Dermis blood vessel endothelial cell (primary cell): ENCODE measurements at regions not wholly inside any gene's neighbourhood (a gene's known extent, or its start where the extent isn't known, plus 50 kb on each side); places are given as distances from the start of the nearest gene placed in this dataset.
"Not testable (repeated sequence)": the region's sequence is repeated elsewhere in the genome, so short reads cannot be mapped to it uniquely, and the experiment has no call there.

Source experiments
- DNase-seq: peaks from one replicate; pipeline ENCODE4 v3.0.0; 2010

DNA sequence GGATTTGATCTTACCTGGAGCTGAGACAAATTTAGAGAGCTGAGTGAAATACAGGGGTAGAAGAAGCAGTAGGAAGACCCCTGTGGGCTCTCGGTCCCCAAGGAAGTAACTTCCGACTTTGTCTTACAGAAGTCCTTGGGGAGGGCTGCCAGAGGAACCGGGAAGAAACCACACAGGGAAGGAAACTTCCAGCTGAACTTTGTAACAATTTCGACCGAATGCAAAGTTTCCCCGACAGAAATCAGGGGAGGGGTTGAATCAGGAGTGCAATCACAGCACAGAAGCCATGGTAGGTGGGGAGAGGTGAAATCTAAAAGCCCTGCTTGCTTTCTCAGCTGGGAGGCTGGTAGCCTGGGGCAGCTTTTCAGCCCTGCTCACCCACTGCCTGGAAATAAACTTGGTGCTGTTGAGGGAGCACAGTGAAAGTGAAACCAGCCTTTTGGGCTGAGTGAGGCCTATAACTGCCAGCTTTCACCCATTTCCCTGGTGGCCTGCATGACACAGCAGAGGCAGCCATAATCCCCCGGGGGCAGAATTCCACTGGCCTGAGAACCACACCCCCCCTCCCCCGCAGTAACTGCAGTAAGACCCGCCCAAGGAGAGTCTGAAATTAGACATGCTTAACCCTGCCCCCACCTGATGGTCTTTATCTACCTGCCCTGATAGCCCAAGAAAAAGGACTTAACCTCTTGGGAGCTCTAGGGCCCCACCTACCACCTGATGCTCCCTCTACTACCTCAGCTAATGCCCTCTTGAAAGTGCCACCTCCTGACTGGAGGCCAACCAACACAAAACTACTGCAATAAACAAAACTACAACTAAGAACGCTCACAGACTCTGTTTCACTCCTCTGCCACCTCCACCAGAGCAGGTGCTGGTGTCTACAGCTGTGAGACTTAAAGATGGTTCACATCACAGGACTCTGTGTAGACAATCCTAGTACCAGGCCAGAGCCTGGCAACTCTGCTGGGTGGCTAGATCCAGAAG, 248.2 kb downstream of the PARM1 start:
- no peak for DNase-seq

GRCh38 chr4:75180217-75180616, 247.3 kb downstream of the PARM1 start:
- DNase-seq, result no peak

GRCh38 chr4:75179510-75179909, 246.6 kb downstream of the PARM1 start:
- no peak for DNase-seq

- no peak for DNase-seq
Measured at GRCh38 chr4:75172551-75172950, 239.6 kb downstream of the PARM1 start.

DNA sequence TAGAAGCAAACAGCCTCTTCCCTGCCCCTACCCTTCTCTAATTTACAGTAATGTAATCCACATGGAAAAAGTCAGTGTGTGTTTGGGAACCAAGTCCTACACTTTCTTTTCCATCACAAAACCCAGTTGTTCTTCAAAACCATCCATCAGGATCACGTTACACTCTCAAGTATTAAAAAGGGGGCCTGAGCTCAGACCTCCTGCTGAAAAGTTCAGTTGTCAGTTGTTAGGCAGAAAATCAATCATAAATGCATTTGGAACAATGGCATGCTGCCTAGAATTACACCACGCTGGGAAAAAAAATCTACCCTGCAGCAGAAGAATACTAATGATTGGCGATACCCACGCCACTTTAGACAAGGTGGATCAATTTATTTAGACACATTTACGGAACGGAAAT, 236.5 kb downstream of the PARM1 start:
- DNase-seq, result no peak

DNA sequence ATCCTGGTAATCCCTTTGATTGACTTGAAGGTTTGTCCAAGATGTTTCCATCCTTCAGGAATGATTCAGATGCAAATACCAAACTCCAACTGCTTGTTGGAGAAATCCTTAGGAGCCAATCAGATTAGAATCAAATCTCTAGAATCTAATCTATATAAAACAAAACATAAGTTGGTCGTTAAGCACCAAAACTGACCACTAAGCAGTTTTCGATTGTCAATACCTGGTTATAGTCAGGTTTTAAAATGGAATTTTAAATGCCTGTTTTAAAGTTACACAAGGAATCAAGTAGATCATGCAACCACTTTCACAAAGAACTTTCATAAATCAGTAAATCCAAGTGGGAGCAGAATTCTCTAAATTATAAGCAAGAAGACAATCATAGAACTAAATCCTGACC, 236.1 kb downstream of the PARM1 start:
- no peak for DNase-seq

GRCh38 chr4:75168548-75168947, 235.6 kb downstream of the PARM1 start:
- no peak for DNase-seq

DNA sequence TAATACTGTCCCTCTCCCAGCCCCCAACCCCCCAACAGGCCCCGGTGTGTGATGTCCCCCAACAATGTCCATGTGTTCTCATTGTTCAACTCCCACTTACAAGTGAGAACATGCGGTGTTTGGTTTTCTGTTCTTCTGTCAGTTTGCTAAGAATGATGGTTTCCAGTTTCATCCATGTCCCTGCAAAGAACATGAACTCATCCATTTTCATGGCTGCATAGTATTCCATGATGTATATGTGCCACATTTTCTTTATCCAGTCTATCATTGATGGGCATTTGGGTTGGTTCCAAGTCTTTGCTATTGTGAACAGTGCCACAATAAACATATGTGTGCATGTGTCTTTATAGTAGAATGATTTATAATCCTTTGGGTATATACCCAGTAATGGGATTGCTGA, 232.2 kb downstream of the PARM1 start:
- not testable (repeated sequence) for DNase-seq

GRCh38 chr4:75158451-75158850, 225.5 kb downstream of the PARM1 start:
- DNase-seq, result no peak

GRCh38 chr4:75154994-75155393, 222.1 kb downstream of the PARM1 start:
- DNase-seq, result no peak

- DNase-seq, result no peak
Measured at GRCh38 chr4:75146223-75146622, 213.3 kb downstream of the PARM1 start.

DNA sequence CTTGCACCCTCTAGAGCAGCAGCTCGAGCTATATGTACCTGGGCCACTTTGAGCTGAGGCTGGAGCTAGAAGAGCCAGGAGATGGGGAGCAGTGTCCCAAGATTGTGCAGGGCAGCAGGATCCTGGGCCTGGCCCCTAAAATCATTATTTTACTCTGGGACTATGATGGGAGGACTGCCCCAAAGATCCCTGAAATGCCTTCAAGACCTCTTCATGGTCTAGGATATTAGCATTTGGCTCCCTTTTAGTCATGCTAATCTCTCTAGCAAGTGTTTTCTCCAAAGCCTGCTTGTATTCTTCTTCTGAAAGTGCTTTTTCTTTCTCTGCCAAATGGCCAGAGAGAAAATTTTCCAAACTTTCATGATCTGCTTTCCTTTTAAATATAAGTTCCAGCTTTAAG, 211.6 kb downstream of the PARM1 start:
- DNase-seq, result no peak

GRCh38 chr4:75142850-75143249, 209.9 kb downstream of the PARM1 start:
- DNase-seq, result no peak

- DNase-seq, result no peak
Measured at GRCh38 chr4:75142382-75142781, 209.5 kb downstream of the PARM1 start.

GRCh38 chr4:75141162-75141561, 208.2 kb downstream of the PARM1 start:
- DNase-seq, result no peak

DNA sequence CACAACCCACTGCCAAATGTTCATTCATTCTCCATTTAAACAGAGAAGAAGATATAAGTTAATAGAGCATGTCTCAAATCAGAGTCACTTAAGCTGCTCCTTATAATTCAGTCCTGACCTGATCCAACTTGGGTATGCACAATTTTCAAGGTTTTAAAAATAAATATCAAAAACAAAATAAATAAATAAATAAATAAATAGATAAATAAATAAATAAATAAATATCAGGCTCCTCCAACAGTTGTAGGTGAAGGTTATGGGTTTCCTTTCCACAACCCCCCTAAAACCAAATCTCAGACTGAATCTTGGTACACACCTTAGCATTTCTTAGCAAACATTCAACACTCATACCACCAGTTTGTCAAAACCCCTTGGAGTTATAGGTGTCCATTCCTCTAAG, 204.4 kb downstream of the PARM1 start:
- DNase-seq, result no peak

DNA sequence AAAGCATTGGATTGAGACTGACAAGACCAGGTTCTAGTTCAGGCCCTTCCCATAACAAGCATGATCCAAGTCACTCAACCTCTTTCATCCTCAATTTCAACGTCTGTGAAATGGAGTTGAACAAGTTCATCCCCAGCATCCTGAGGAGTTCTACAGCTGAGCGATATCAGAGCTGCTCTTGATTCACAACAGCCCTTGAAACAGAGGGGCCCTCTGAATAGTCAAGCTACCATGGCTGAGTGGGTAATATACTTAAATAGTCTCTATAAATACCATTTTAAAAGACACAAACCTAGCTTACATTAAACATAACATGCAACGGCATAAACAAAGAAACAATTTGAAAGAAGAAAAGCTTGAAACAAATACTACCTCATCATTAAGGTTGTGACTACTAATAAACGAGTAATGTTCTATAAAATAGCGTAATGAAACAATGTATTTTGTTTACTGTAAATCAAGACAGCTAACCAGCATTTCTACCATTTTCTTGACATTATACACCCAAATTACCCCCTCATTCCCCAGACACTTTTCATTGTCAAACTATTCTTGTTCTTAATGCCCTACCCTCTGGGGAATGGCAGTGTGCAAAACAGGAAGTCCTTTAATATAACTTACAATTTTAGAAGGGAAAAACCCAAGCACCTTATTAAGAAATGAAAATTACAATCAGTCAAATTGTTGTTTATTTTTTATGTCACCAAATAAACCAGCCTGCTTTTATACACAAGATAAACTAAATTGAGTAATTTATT, 202.3 kb downstream of the PARM1 start:
- DNase-seq, result no peak

DNA sequence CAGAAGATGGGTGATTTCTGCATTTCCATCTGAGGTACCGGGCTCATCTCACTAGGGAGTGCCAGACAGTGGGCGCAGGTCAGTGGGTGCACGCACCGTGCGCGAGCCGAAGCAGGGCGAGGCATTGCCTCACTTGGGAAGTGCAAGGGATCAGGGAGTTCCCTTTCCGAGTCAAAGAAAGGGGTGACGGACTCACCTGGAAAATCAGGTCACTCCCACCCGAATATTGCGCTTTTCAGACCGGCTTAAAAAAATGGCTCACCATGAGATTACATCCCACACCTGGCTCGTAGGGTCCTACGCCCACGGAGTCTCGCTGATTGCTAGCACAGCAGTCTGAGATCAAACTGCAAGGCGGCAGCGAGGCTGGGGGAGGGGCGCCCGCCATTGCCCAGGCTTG, 194.0 kb downstream of the PARM1 start:
- not testable (repeated sequence) for DNase-seq

- no peak for DNase-seq
Measured at GRCh38 chr4:75126058-75126457, 193.1 kb downstream of the PARM1 start.

- no peak for DNase-seq
Measured at GRCh38 chr4:75122424-75123014, 189.6 kb downstream of the PARM1 start.

DNA sequence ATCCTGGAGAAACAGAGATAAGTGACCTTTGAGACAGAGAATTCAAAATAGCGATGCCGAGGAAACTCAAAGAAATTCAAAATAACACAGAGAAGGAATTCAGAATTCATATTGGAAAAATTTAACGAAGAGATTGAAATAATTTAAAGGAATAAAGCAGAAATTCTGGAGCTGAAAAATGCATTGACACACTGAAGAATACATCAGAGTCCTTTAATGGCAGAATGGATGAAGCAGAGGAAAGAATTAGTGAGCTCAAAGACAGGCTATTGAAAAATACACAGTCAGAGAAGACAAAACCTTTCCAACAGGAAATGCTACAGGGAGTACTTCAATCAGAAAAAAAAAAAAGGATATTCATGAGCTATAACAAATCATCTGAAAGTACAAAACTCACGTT, 185.8 kb downstream of the PARM1 start:
- no peak for DNase-seq

GRCh38 chr4:75110061-75110460, 177.1 kb downstream of the PARM1 start:
- no peak for DNase-seq
